ENCODE measurements at regions not wholly inside any gene's neighbourhood (a gene's known extent, or its start where the extent isn't known, plus 50 kb on each side); places are given as distances from the start of the nearest gene placed in this dataset.

DNA sequence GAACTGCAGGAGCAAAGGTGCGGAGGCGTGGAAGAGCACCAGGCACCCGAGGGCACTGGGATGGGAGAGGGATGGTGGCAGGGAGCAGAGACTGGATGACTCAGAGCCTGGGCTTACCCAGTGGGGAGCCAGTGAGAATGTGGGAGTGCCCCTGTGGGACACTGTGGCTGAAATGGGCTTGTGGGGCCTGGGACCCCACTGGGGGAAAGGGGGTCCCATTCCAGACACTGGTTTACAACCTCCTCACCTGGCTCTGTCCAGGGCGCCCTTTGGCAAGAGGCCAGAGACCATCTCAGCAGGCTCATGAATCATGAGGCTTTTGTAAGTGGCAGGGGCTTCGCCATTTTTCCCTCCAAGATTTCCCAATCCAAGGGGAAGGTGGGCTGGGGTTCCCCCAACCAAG is 124.0 kb upstream of the MAFB start:
- H3K4me2 ChIP-seq (ENCODE audit: low read length, poor library complexity, severe bottlenecking), result no peak overlapping the region
- H3K9me3 ChIP-seq (ENCODE audit: control insufficient read depth, low read length), result peaks cover under 1% of the 10 kb centered on the region

DNA sequence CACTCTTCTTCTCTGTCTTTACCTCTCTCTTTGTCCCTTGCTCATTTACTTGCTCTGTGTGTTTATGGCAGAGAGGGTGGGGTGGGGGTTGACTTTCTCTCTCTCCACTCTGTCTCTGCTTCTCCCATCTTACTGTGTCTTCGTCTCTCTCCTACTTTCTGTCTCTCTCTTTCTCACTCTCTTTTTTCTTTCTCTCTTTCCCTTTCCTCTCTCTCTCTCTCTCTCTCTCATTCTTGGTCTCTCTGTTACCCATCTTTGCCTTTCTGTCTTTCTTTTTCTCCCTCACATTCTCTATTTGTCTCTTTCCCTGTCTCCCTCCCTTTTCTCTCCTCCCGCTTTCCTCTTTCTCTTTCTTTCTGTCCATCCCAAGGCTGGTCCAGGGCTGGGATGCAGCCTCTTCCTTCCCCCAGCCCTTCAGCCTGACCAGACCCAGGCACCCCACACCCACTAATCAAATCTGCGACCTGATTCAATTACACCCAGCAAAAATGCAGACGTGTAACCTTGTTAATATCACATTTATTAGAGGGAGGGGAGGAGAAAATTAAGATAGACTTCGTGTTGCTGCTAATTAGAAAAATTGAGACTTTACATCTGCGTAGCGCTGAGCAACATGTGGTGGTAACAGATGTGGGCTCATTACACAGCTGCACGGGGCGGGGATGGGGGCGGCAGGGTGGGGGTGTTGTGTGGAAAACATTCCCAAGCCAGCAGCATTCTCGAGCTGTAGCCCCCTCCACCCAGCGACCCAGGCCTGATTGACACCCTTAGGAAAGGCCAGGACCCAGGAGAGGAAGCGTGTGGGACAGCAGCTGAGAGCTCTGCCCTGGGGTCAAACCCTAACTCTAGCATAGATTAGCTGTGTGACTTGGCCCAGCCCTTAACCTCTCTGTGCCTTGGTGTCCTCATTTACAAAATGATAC is 124.9 kb upstream of the MAFB start:
- no peak for DNase-seq
- H3K4ac ChIP-seq (ENCODE audit: low read depth in 1 of 2, low read length in 2 of 2), result no peak overlapping the region
- peaks cover 0 to 15% of the 10 kb centered on the region in 2 experiments for H3K27me3 ChIP-seq (ENCODE audit: control insufficient read depth in 1 of 2, insufficient read depth in 1 of 2, low read length in 2 of 2)
- no peak overlapping the region for H2BK5ac ChIP-seq (ENCODE audit: low read depth, low read length, poor library complexity, severe bottlenecking)
- no peak overlapping the region for H4K8ac ChIP-seq (ENCODE audit: low read length)
- peak overlapping the region in 1 of 2 experiments; percentile 7 for H3K4me3 ChIP-seq (ENCODE audit: insufficient read depth in 1 of 2, low read depth in 1 of 2, low read length in 2 of 2)
- no peak overlapping the region for H2BK15ac ChIP-seq (ENCODE audit: low read depth, poor library complexity, severe bottlenecking)
- WGBS, result 71% methylated on average over 12 of the region's 13 CpGs
- H3K79me1 ChIP-seq (replicated peaks; ENCODE audit: low read length, poor library complexity, severe bottlenecking), result no peaks in the 10 kb centered on the region
- no peak overlapping the region for H2BK120ac ChIP-seq (ENCODE audit: low read depth, low read length)
- H3K14ac ChIP-seq (ENCODE audit: low read length in 2 of 2), result no peak overlapping the region
- H4K91ac ChIP-seq (ENCODE audit: low read length), result no peak overlapping the region
- H2BK12ac ChIP-seq (ENCODE audit: low read length in 2 of 2), result no peak overlapping the region
- H3K23ac ChIP-seq (ENCODE audit: low read length in 2 of 2), result no peak overlapping the region
- no peaks in the 10 kb centered on the region for H3K4me1 ChIP-seq (ENCODE audit: control insufficient read depth, insufficient read depth, low read depth, low read length)
- H3K36me3 ChIP-seq (ENCODE audit: control insufficient read depth in 1 of 2, insufficient read depth in 2 of 2, low read depth in 1 of 2, low read length in 2 of 2), result no peaks in the 10 kb centered on the region
- H3K9ac ChIP-seq (ENCODE audit: low read length), result no peak overlapping the region
- no peak overlapping the region for H2AFZ ChIP-seq (ENCODE audit: low read depth, low read length)
- no peak overlapping the region for H2AK5ac ChIP-seq (ENCODE audit: low read length, severe bottlenecking)
- H3K9me3 ChIP-seq (ENCODE audit: control insufficient read depth, low read length), result peaks cover 3% of the 10 kb centered on the region
- H3K27ac ChIP-seq (ENCODE audit: low read length, poor library complexity, severe bottlenecking), result no peak overlapping the region
- no peak overlapping the region for H3K4me2 ChIP-seq (ENCODE audit: low read length, poor library complexity, severe bottlenecking)
- no peak overlapping the region for H3K18ac ChIP-seq (ENCODE audit: low read depth in 1 of 2, low read length in 2 of 2)

More for the DNA sequence above, 124.0 kb upstream of the MAFB start:
- no peak for DNase-seq
- Histone ChIP-seq H2AK5ac (ENCODE audit: low read length, severe bottlenecking) (no peak overlapping the region), H4K8ac (ENCODE audit: low read length) (no peak overlapping the region), H2AFZ (ENCODE audit: low read depth, low read length) (no peak overlapping the region), H3K14ac (ENCODE audit: low read length in 2 of 2) (no peak overlapping the region), H3K23ac (ENCODE audit: low read length in 2 of 2) (no peak overlapping the region), H2BK15ac (ENCODE audit: low read depth, poor library complexity, severe bottlenecking) (no peak overlapping the region), H3K36me3 (ENCODE audit: control insufficient read depth in 1 of 2, insufficient read depth in 2 of 2, low read depth in 1 of 2, low read length in 2 of 2) (no peaks in the 10 kb centered on the region), H2BK5ac (ENCODE audit: low read depth, low read length, poor library complexity, severe bottlenecking) (no peak overlapping the region), H3K18ac (ENCODE audit: low read depth in 1 of 2, low read length in 2 of 2) (peak overlapping the region in 1 of 2 experiments; percentile 29), H3K4me3 (ENCODE audit: insufficient read depth in 1 of 2, low read depth in 1 of 2, low read length in 2 of 2) (no peak overlapping the region), H3K4ac (ENCODE audit: low read depth in 1 of 2, low read length in 2 of 2) (no peak overlapping the region), H2BK120ac (ENCODE audit: low read depth, low read length) (no peak overlapping the region), H3K4me1 (ENCODE audit: control insufficient read depth, insufficient read depth, low read depth, low read length) (no peaks in the 10 kb centered on the region), H4K91ac (ENCODE audit: low read length) (no peak overlapping the region), H3K9ac (ENCODE audit: low read length) (no peak overlapping the region), H3K79me1 (replicated peaks; ENCODE audit: low read length, poor library complexity, severe bottlenecking) (no peaks in the 10 kb centered on the region), H3K27me3 (ENCODE audit: control insufficient read depth in 1 of 2, insufficient read depth in 1 of 2, low read length in 2 of 2) (peaks cover 0 to 24% of the 10 kb centered on the region in 2 experiments), H2BK12ac (ENCODE audit: low read length in 2 of 2) (no peak overlapping the region), H3K27ac (ENCODE audit: low read length, poor library complexity, severe bottlenecking) (no peak overlapping the region)
- WGBS, result 76% methylated on average over 4 of the region's 5 CpGs

DNA sequence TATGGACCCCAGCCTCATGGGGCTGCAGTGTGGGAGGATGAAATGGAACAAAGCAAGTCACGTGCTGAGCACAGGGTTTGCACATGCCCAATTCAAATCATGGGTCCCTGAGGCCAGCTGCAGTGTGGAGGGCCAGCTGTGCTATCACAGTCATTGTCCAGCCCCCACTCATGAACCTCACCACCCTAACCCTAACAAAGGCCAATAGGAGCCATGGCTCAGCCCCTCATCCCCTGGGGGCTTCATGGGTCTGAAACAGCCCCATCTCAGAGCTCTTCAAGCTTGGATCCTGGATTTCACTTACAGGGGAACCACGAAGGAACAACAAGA is 125.6 kb upstream of the MAFB start:
- 81% methylated on average over 2 of the region's 2 CpGs for WGBS
- no peak overlapping the region for H3K27ac ChIP-seq (ENCODE audit: low read length, poor library complexity, severe bottlenecking)
- H2BK5ac ChIP-seq (ENCODE audit: low read depth, low read length, poor library complexity, severe bottlenecking), result no peak overlapping the region

DNA sequence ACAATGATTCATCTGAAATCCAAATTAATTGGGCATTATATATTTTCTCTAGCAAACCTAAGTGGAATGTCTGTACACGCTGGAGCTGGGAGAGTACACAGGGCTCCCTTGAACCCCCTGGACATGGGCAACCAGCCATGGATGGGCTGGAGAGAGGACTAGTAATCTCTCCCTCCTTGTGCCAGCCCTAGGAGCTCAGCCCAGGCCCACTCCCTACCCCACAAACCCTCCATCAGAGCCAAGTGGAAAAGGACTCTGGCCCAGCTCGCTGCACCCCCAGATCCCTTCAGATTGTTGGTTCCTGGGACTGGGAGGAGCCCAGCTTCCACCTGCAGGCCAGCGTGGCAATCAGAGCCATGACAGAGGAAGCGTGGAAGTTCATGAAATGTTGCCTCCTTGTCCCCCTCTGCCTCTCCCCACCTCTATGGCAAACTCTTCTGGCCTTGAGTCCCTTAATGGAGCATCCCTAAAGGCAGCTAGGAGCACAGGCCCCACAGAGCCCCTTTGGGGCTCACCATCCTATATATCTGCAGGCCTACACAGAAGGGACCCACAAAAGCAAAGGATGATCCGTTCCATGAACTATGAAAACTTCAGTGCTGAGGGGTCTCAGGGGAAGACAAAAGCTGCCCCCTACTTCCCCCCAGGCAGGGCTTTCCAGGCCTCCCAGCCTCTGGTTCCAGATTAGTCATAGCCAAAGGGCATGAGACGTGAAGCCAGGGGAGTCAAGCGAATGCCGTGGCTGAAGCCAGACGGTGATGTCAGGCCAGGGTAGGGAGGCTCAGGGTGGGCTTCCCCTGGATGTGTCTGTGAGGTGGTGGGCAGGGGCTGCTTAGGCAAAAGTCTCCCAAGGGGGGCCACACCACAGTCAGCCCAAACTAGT is 126.4 kb upstream of the MAFB start:
- Histone ChIP-seq H3K36me3 (ENCODE audit: control insufficient read depth in 1 of 2, insufficient read depth in 2 of 2, low read depth in 1 of 2, low read length in 2 of 2) (no peaks in the 10 kb centered on the region), H3K4me1 (ENCODE audit: control insufficient read depth, insufficient read depth, low read depth, low read length) (no peaks in the 10 kb centered on the region), H2AK5ac (ENCODE audit: low read length, severe bottlenecking) (no peak overlapping the region), H3K4me2 (ENCODE audit: low read length, poor library complexity, severe bottlenecking) (no peak overlapping the region), H4K8ac (ENCODE audit: low read length) (no peak overlapping the region), H3K9me3 (ENCODE audit: control insufficient read depth, low read length) (peaks cover 3% of the 10 kb centered on the region), H2BK120ac (ENCODE audit: low read depth, low read length) (no peak overlapping the region), H3K9ac (ENCODE audit: low read length) (no peak overlapping the region), H3K27ac (ENCODE audit: low read length, poor library complexity, severe bottlenecking) (no peak overlapping the region), H3K4me3 (ENCODE audit: insufficient read depth in 1 of 2, low read depth in 1 of 2, low read length in 2 of 2) (no peak overlapping the region), H3K79me1 (replicated peaks; ENCODE audit: low read length, poor library complexity, severe bottlenecking) (no peaks in the 10 kb centered on the region), H3K18ac (ENCODE audit: low read depth in 1 of 2, low read length in 2 of 2) (no peak overlapping the region), H3K27me3 (ENCODE audit: control insufficient read depth in 1 of 2, insufficient read depth in 1 of 2, low read length in 2 of 2) (peaks cover 0 to 13% of the 10 kb centered on the region in 2 experiments), H2AFZ (ENCODE audit: low read depth, low read length) (no peak overlapping the region), H4K91ac (ENCODE audit: low read length) (no peak overlapping the region), H3K4ac (ENCODE audit: low read depth in 1 of 2, low read length in 2 of 2) (no peak overlapping the region), H3K14ac (ENCODE audit: low read length in 2 of 2) (no peak overlapping the region), H3K23ac (ENCODE audit: low read length in 2 of 2) (no peak overlapping the region), H2BK12ac (ENCODE audit: low read length in 2 of 2) (no peak overlapping the region), H2BK5ac (ENCODE audit: low read depth, low read length, poor library complexity, severe bottlenecking) (no peak overlapping the region), H2BK15ac (ENCODE audit: low read depth, poor library complexity, severe bottlenecking) (no peak overlapping the region)
- WGBS, result 74% methylated on average over 9 of the region's 9 CpGs
- no peak for DNase-seq

More for the DNA sequence above, 125.6 kb upstream of the MAFB start:
- Histone ChIP-seq H2BK120ac (ENCODE audit: low read depth, low read length) (no peak overlapping the region), H3K9me3 (ENCODE audit: control insufficient read depth, low read length) (peaks cover 3% of the 10 kb centered on the region), H3K4ac (ENCODE audit: low read depth in 1 of 2, low read length in 2 of 2) (no peak overlapping the region), H3K4me3 (ENCODE audit: insufficient read depth in 1 of 2, low read depth in 1 of 2, low read length in 2 of 2) (no peak overlapping the region), H3K23ac (ENCODE audit: low read length in 2 of 2) (no peak overlapping the region), H4K91ac (ENCODE audit: low read length) (no peak overlapping the region), H3K18ac (ENCODE audit: low read depth in 1 of 2, low read length in 2 of 2) (no peak overlapping the region), H3K4me2 (ENCODE audit: low read length, poor library complexity, severe bottlenecking) (no peak overlapping the region), H3K4me1 (ENCODE audit: control insufficient read depth, insufficient read depth, low read depth, low read length) (no peaks in the 10 kb centered on the region), H3K36me3 (ENCODE audit: control insufficient read depth in 1 of 2, insufficient read depth in 2 of 2, low read depth in 1 of 2, low read length in 2 of 2) (no peaks in the 10 kb centered on the region), H3K27me3 (ENCODE audit: control insufficient read depth in 1 of 2, insufficient read depth in 1 of 2, low read length in 2 of 2) (peaks cover 0 to 9% of the 10 kb centered on the region in 2 experiments), H2BK15ac (ENCODE audit: low read depth, poor library complexity, severe bottlenecking) (no peak overlapping the region), H3K9ac (ENCODE audit: low read length) (no peak overlapping the region), H2AK5ac (ENCODE audit: low read length, severe bottlenecking) (no peak overlapping the region), H3K79me1 (replicated peaks; ENCODE audit: low read length, poor library complexity, severe bottlenecking) (no peaks in the 10 kb centered on the region), H2AFZ (ENCODE audit: low read depth, low read length) (no peak overlapping the region), H4K8ac (ENCODE audit: low read length) (no peak overlapping the region), H3K14ac (ENCODE audit: low read length in 2 of 2) (no peak overlapping the region), H2BK12ac (ENCODE audit: low read length in 2 of 2) (no peak overlapping the region)
- no peak for DNase-seq

All from mesenchymal stem cell (in vitro differentiated cells and primary cell).